ENCODE measurements at regions not wholly inside any gene's neighbourhood (a gene's known extent, or its start where the extent isn't known, plus 50 kb on each side); places are given as distances from the start of the nearest gene placed in this dataset.

GRCh38 chr9:27671636-27672035 is 98.4 kb upstream of the C9orf72 start:
- no peak overlapping the region for H3K4me3 ChIP-seq (ENCODE audit: low read depth, low read length)
- no peak for TF ChIP-seq CTCF (IDR thresholded peaks at IDR 0.05; ENCODE audit: borderline replicate concordance, insufficient read depth, low read depth, low read length)

GRCh38 chr9:27672718-27673117 is 99.4 kb upstream of the C9orf72 start:
- H3K4me3 ChIP-seq (ENCODE audit: low read depth, low read length), result no peak overlapping the region
- TF ChIP-seq CTCF (IDR thresholded peaks at IDR 0.05; ENCODE audit: borderline replicate concordance, insufficient read depth, low read depth, low read length), result no peak

- TF ChIP-seq CTCF (IDR thresholded peaks at IDR 0.05; ENCODE audit: borderline replicate concordance, insufficient read depth, low read depth, low read length), result no peak
- no peak overlapping the region for H3K4me3 ChIP-seq (ENCODE audit: low read depth, low read length)
Measured at GRCh38 chr9:27673641-27674040, 100.4 kb upstream of the C9orf72 start.

GRCh38 chr9:27675354-27675753 is 102.1 kb upstream of the C9orf72 start:
- no peak overlapping the region for H3K4me3 ChIP-seq (ENCODE audit: low read depth, low read length)
- no peak for TF ChIP-seq CTCF (IDR thresholded peaks at IDR 0.05; ENCODE audit: borderline replicate concordance, insufficient read depth, low read depth, low read length)

- H3K4me3 ChIP-seq (ENCODE audit: low read depth, low read length), result no peak overlapping the region
- TF ChIP-seq CTCF (IDR thresholded peaks at IDR 0.05; ENCODE audit: borderline replicate concordance, insufficient read depth, low read depth, low read length), result no peak
Measured at GRCh38 chr9:27676827-27677226, 103.5 kb upstream of the C9orf72 start.

- no peak overlapping the region for H3K4me3 ChIP-seq (ENCODE audit: low read depth, low read length)
- no peak for TF ChIP-seq CTCF (IDR thresholded peaks at IDR 0.05; ENCODE audit: borderline replicate concordance, insufficient read depth, low read depth, low read length)
Measured at GRCh38 chr9:27679338-27679737, 106.1 kb upstream of the C9orf72 start.

GRCh38 chr9:27683181-27683580 is 109.9 kb upstream of the C9orf72 start:
- no peak for TF ChIP-seq CTCF (IDR thresholded peaks at IDR 0.05; ENCODE audit: borderline replicate concordance, insufficient read depth, low read depth, low read length)
- H3K4me3 ChIP-seq (ENCODE audit: low read depth, low read length), result no peak overlapping the region

Data from GM12875 (cell line).